H1 (cell line): ENCODE measurements at regions not wholly inside any gene's neighbourhood (a gene's known extent, or its start where the extent isn't known, plus 50 kb on each side); places are given as distances from the start of the nearest gene placed in this dataset.

Experiments used
- TF ChIP-seq, protein P1 (sequence below): fragments of 300-600 bp; sonication (generic); IDR thresholded peaks from 2 replicates; pipeline ENCODE4 v1.7.1; 2012; ENCODE audit warnings: low read length, moderate library complexity, mild to moderate bottlenecking, inconsistent platforms; ENCODE audit not compliant: insufficient replicate concordance

DNA sequence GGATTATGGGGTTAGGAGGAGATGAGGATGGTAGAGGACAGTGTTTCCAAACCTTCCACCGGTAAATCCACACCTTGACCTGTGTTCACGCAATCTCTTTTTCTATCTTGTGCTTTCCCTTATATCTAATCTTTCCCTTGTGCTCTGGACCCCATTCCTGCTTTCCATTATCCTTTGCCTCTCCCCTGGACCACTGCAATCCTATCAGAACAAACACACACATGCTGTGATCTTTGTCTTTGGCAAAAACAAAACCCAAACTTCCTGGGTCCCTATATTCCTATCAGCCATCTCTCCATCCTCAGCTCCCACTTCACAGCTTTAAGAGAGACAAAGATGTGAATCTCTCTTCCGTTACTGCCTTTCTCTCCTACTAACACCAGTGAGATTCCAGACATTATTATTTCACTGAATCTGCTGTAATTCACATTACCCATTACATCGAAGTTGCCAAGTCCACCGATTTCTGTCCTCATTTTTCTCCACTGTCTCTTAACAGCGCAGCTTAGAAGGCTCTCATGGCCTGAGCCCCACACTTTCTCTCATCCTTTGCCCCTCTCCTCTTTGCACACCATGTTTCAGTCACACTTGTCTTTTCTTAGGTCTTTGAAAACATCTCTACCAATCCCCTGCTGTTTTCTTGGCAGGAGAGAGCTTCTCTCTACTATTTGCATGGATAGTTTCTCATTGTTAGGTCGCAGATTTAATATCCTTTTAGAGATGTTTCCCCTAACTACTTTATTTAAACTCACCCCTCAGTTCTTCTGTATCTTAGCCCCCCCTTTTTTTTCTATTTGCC, 230.0 kb upstream of the B3GALT2 start (continued):
- TF ChIP-seq, protein P1, sequence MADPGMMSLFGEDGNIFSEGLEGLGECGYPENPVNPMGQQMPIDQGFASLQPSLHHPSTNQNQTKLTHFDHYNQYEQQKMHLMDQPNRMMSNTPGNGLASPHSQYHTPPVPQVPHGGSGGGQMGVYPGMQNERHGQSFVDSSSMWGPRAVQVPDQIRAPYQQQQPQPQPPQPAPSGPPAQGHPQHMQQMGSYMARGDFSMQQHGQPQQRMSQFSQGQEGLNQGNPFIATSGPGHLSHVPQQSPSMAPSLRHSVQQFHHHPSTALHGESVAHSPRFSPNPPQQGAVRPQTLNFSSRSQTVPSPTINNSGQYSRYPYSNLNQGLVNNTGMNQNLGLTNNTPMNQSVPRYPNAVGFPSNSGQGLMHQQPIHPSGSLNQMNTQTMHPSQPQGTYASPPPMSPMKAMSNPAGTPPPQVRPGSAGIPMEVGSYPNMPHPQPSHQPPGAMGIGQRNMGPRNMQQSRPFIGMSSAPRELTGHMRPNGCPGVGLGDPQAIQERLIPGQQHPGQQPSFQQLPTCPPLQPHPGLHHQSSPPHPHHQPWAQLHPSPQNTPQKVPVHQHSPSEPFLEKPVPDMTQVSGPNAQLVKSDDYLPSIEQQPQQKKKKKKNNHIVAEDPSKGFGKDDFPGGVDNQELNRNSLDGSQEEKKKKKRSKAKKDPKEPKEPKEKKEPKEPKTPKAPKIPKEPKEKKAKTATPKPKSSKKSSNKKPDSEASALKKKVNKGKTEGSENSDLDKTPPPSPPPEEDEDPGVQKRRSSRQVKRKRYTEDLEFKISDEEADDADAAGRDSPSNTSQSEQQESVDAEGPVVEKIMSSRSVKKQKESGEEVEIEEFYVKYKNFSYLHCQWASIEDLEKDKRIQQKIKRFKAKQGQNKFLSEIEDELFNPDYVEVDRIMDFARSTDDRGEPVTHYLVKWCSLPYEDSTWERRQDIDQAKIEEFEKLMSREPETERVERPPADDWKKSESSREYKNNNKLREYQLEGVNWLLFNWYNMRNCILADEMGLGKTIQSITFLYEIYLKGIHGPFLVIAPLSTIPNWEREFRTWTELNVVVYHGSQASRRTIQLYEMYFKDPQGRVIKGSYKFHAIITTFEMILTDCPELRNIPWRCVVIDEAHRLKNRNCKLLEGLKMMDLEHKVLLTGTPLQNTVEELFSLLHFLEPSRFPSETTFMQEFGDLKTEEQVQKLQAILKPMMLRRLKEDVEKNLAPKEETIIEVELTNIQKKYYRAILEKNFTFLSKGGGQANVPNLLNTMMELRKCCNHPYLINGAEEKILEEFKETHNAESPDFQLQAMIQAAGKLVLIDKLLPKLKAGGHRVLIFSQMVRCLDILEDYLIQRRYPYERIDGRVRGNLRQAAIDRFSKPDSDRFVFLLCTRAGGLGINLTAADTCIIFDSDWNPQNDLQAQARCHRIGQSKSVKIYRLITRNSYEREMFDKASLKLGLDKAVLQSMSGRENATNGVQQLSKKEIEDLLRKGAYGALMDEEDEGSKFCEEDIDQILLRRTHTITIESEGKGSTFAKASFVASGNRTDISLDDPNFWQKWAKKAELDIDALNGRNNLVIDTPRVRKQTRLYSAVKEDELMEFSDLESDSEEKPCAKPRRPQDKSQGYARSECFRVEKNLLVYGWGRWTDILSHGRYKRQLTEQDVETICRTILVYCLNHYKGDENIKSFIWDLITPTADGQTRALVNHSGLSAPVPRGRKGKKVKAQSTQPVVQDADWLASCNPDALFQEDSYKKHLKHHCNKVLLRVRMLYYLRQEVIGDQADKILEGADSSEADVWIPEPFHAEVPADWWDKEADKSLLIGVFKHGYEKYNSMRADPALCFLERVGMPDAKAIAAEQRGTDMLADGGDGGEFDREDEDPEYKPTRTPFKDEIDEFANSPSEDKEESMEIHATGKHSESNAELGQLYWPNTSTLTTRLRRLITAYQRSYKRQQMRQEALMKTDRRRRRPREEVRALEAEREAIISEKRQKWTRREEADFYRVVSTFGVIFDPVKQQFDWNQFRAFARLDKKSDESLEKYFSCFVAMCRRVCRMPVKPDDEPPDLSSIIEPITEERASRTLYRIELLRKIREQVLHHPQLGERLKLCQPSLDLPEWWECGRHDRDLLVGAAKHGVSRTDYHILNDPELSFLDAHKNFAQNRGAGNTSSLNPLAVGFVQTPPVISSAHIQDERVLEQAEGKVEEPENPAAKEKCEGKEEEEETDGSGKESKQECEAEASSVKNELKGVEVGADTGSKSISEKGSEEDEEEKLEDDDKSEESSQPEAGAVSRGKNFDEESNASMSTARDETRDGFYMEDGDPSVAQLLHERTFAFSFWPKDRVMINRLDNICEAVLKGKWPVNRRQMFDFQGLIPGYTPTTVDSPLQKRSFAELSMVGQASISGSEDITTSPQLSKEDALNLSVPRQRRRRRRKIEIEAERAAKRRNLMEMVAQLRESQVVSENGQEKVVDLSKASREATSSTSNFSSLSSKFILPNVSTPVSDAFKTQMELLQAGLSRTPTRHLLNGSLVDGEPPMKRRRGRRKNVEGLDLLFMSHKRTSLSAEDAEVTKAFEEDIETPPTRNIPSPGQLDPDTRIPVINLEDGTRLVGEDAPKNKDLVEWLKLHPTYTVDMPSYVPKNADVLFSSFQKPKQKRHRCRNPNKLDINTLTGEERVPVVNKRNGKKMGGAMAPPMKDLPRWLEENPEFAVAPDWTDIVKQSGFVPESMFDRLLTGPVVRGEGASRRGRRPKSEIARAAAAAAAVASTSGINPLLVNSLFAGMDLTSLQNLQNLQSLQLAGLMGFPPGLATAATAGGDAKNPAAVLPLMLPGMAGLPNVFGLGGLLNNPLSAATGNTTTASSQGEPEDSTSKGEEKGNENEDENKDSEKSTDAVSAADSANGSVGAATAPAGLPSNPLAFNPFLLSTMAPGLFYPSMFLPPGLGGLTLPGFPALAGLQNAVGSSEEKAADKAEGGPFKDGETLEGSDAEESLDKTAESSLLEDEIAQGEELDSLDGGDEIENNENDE = no peak
- TF ChIP-seq, all 59 proteins: peak for 0
